ENCODE measurements at regions not wholly inside any gene's neighbourhood (a gene's known extent, or its start where the extent isn't known, plus 50 kb on each side); places are given as distances from the start of the nearest gene placed in this dataset.

- H3K4me1 ChIP-seq (ENCODE audit: low read depth): peaks cover 22% of the 10 kb centered on the region
- DNase-seq (no peak), ATAC-seq (no peak)
- no peaks in the 10 kb centered on the region for H3K36me3 ChIP-seq (ENCODE audit: low read depth)
- H3K4me3 ChIP-seq: peak overlapping the region; percentile 7
- intact Hi-C loops (cut with DNase I, micrococcal nuclease): loop anchor here in 1 of 2 donors (10.0 kb wide), 1 partner anchor 1303 kb away; the partner anchor contains the start of gene HOXA9
- TF ChIP-seq CTCF (IDR thresholded peaks at IDR 0.05): no peak
- H3K9me3 ChIP-seq: no peaks in the 10 kb centered on the region
These were observed 290.3 kb upstream of the NFE2L3 start for GRCh38 chr7:25861601-25862260.

GRCh38 chr7:25862261-25863004 lies 289.6 kb upstream of the NFE2L3 start:
- intact Hi-C loops (cut with DNase I, micrococcal nuclease): loop anchor here in 1 of 2 donors (10.0 kb wide), 1 partner anchor 1302 kb away; the partner anchor contains the start of gene HOXA9

GRCh38 chr7:25863005-25863728 lies 288.8 kb upstream of the NFE2L3 start:
- no peaks in the 10 kb centered on the region for H3K9me3 ChIP-seq
- H3K36me3 ChIP-seq (ENCODE audit: low read depth): no peaks in the 10 kb centered on the region
- intact Hi-C loops (cut with DNase I, micrococcal nuclease): loop anchor here in 1 of 2 donors (10.0 kb wide), 1 partner anchor 1302 kb away; the partner anchor contains the start of gene HOXA9
- ATAC-seq (no peak), DNase-seq (no peak)
- H3K4me1 ChIP-seq (ENCODE audit: low read depth): peaks cover 18% of the 10 kb centered on the region
- no peak overlapping the region for H3K4me3 ChIP-seq
- TF ChIP-seq CTCF (IDR thresholded peaks at IDR 0.05): no peak

More at GRCh38 chr7:25862261-25863004, 289.6 kb upstream of the NFE2L3 start:
- peak; percentile 93 for ATAC-seq
- no peak for TF ChIP-seq CTCF (IDR thresholded peaks at IDR 0.05)
- peak; percentile 99 for DNase-seq
- H3K9me3 ChIP-seq: no peaks in the 10 kb centered on the region
- H3K36me3 ChIP-seq (ENCODE audit: low read depth): no peaks in the 10 kb centered on the region
- H3K4me3 ChIP-seq: peak overlapping the region; percentile 7
- peaks cover 22% of the 10 kb centered on the region for H3K4me1 ChIP-seq (ENCODE audit: low read depth)

GRCh38 chr7:25863729-25864110 lies 288.3 kb upstream of the NFE2L3 start:
- no peak for DNase-seq
- Histone ChIP-seq H3K36me3 (ENCODE audit: low read depth) (no peaks in the 10 kb centered on the region), H3K4me1 (ENCODE audit: low read depth) (peaks cover 13% of the 10 kb centered on the region), H3K9me3 (no peaks in the 10 kb centered on the region), H3K4me3 (no peak overlapping the region)
- TF ChIP-seq CTCF (IDR thresholded peaks at IDR 0.05): no peak
- ATAC-seq: no peak
- intact Hi-C loops (cut with DNase I, micrococcal nuclease): loop anchor here in 1 of 2 donors (10.0 kb wide), 1 partner anchor 1301 kb away; the partner anchor contains the start of gene HOXA9

GRCh38 chr7:25864511-25864910 lies 287.5 kb upstream of the NFE2L3 start:
- ATAC-seq (no peak), DNase-seq (no peak)
- Histone ChIP-seq H3K4me3 (no peak overlapping the region), H3K36me3 (ENCODE audit: low read depth) (no peaks in the 10 kb centered on the region), H3K4me1 (ENCODE audit: low read depth) (peaks cover 13% of the 10 kb centered on the region), H3K9me3 (no peaks in the 10 kb centered on the region)
- TF ChIP-seq CTCF (IDR thresholded peaks at IDR 0.05): no peak
- intact Hi-C loops (cut with DNase I, micrococcal nuclease): loop anchor here in 1 of 2 donors (10.0 kb wide), 1 partner anchor 1300 kb away; the partner anchor contains the start of gene HOXA9
